HG03354 (cell line): ENCODE measurements at regions not wholly inside any gene's neighbourhood (a gene's known extent, or its start where the extent isn't known, plus 50 kb on each side); places are given as distances from the start of the nearest gene placed in this dataset.

Experiments used
- ATAC-seq: cut with Tn5 transposase; IDR thresholded peaks from one replicate; pipeline ENCODE4 v1.9.1; 2021; ENCODE audit warnings: mild to moderate bottlenecking; ENCODE audit not compliant: unreplicated experiment, poor library complexity, severe bottlenecking

DNA sequence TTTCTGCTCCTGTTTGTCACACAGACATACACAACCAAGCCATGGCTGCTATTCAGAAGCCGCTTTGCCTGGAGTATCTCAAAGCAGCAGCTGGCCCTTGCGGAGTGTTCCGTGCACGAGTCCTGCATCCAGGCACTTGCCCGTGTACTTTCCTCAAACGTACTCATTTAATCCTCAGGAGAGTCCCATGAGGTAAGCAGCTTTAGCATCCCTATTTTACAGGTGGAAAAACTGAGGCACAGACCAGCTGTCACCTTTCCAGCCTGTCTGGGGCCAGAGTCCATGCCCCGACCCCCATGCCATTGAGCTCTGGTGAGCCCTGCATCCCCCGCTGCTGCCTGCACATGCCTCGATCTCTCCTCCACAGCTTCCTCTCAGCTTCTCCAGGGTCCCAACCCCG lies 130.0 kb downstream of the ERMARD start:
- ATAC-seq: no peak

DNA sequence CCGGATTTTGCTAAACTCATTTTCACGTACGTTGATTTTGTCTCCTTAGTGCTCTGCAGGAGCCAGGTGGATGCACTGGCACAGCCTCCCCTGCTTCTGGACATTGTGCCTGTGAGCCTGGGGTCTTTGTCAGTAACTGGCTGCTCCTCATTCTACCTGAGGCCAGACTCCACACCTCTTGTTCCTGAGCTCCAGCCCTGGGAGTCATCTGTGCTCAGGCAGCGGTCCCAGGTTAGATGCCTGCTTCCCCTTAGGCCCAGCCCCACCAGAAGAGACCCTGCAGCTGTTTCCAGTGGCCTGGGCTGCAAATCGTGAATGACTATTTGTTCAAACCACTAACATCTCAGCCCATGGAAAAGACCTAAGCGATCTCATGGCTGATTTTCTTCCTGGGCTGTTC lies 129.1 kb downstream of the ERMARD start:
- ATAC-seq: no peak

DNA sequence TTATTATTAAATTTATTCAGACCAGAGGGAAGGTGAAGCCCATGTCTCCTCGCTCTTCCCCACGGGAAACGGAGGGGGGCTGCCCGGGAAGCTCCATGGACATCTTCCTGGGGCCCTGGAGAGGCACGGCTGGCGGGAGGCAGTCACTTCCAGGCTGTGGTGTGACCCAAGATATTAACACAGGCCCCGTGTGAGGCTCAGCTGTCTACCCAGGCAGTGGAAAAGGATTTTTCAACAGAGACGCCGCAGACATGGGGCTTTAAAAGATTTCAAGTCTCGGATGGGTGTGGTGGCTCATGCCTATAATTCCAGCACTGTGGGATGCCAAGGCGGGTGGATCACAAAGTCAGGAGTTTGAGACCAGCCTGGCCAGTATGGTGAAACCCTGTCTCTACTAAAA lies 117.9 kb downstream of the ERMARD start:
- ATAC-seq: no peak

DNA sequence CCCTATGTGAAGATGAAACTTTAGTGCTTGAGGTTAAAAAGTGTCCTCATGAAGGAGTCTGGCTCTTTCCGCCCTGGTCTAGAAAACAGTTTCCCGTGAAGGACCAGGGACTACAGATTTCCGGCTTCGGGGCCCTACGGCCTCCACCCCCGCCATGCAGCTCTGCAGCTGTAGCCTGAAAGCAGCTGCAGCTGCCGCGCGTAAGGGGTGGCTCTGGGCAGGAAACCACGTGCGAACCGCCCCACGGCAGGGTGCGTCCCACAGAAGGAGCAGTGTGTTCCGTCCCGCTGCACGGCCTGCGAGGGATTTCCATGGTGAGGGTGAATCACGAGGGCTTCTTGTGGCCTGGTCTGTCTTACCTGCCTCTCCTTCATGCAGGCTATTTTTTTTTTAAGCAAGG lies 117.0 kb downstream of the ERMARD start:
- ATAC-seq: peak; percentile 54

DNA sequence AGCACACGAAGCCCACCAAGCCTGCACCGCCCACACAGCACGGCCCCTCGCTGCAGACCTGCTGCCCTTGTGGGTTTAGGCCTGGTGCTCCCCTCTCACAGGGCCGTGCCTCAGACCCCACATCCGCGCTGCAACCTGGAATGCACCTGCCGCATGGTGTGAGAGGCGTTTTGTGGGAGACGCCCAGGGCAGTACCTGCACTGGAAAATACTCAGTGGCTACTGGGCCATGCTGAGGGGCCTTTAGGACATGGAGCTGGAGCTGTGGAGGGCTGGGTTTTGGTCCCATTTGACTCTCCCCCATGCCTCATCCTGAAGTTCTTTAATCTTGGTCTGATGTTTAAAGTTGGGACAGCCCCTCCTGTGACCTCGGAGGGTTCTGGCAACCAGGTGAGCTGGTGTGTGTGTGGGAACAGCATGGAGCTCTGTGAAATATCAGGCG lies 116.3 kb downstream of the ERMARD start:
- ATAC-seq: no peak

- ATAC-seq: no peak
Observed at GRCh38 chr6:169866668-169867521, 115.5 kb downstream of the ERMARD start.

GRCh38 chr6:169866140-169866534 lies 114.7 kb downstream of the ERMARD start:
- ATAC-seq: no peak

GRCh38 chr6:169865346-169866139 lies 114.1 kb downstream of the ERMARD start:
- ATAC-seq: no peak

GRCh38 chr6:169864148-169865020 lies 113.0 kb downstream of the ERMARD start:
- no peak for ATAC-seq

DNA sequence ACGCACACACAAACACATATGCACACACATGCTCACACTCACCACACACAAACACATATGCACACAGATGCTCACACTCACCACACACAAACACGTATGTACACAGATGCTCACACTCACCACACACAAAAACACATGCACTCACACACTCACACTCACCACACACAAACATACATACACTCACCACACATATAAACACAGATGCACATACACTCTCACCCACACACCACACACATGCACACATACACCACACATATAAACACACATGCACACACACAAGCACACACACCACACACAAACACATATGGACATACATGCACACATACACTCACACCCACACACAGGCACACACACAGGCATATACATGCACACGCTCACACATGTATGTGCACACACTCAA lies 112.3 kb downstream of the ERMARD start:
- ATAC-seq: no peak

- ATAC-seq: no peak
Observed at GRCh38 chr6:169862892-169863525, 111.6 kb downstream of the ERMARD start.

DNA sequence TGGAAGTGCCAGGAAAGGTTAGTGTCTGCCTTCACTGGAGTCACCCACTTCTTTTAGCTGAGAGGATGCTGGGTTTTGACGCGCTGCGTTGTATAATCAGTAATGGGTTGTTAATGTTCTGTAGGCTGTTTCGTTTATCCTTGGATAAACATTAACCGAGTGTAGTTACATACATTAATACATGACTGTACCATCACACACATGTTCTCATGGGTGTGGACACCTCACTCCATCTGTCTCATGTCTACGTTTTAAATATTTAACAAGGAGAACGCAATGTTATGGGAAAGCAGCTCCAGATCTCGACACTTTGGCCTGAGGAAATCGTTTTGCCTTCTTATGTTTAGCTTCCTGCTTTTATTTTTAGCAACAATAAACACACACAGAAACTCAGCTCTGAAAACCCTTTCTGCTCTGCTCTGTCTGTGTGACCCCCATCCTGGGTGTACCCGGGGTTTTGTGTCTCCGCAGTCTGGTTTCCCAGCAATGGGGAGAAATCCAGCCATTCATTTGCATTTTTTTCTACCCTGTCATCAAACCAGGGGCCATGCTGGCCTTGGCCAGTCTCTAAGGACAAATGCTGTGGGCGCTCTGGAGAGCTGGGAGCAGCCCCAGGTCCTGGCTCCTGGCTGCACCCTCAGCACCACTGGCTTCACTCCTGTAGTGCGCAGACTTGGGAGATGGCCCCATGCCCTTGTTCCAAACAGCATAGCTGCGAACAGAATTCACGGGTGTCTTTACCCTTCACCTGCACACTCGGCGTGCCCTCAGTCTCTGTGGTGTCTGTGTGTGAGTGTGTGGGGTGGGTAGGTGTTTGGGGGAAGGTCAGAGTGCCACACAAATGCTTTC lies 110.8 kb downstream of the ERMARD start:
- ATAC-seq: no peak

DNA sequence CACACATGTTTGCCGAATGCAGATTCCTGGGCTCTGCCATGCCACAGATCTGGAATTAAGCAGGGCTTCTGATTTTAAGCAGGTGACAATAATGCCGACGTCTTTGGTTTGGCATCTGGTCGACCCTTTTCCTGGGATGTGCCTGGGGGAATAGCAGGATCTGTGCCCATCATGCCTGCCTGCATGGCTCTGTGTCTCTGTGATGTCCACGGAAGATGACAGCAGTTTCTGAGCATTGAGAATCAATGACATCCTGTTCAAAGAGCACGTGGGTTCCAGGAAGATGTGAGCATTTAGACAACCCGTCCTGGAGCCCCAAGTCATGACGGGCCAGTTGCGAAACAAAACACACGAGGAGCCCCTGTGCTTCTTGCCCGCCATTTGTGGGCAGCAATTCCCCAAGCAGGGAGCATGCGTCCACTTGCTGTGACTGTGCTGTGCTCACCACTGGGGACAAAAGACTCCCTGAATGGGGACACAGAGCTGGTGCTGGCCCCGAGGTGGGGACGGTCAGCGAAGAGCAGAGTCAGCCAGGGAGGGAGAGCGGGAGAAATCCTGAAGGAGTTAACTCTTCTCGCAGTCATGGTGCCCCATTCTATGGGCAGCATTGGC lies 110.1 kb downstream of the ERMARD start:
- ATAC-seq: no peak

DNA sequence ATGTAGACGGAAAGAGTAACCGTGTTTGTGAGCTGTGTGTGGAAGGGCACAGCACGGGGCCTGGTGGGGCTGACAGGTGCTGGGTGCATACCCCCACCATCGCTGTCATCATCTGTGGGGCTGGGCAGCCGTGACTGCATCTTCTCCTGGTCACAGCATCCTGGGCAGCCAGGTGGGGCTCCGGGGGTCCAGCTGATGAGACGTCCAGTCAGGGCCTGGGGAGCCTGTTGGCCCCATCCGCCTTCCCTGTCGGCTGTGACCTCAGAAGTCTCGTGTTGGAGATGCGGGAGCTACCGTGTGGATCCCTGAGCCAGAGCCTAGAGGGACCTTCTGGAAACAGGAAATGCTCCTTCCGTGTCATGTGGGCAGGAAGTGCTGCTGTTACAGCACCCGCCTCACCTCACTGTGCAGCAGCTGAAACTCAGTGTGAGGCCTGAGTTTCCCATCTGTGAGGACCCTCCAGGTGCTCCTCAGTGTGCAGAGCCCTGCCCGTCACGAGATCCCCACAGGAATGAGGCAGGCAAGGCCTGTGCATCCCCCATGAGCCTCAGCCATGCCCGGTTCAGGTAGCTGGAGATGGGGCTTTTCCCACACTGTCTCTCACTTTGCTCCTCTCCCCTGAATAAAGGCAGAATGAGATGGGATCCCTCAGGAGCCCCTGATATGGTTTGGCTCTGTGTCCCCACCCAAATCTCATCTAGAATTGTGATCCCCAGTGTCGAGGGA lies 108.7 kb downstream of the ERMARD start:
- ATAC-seq: no peak

- ATAC-seq: no peak
Observed at GRCh38 chr6:169859401-169859977, 108.1 kb downstream of the ERMARD start.

GRCh38 chr6:169858935-169859351 lies 107.5 kb downstream of the ERMARD start:
- no peak for ATAC-seq

DNA sequence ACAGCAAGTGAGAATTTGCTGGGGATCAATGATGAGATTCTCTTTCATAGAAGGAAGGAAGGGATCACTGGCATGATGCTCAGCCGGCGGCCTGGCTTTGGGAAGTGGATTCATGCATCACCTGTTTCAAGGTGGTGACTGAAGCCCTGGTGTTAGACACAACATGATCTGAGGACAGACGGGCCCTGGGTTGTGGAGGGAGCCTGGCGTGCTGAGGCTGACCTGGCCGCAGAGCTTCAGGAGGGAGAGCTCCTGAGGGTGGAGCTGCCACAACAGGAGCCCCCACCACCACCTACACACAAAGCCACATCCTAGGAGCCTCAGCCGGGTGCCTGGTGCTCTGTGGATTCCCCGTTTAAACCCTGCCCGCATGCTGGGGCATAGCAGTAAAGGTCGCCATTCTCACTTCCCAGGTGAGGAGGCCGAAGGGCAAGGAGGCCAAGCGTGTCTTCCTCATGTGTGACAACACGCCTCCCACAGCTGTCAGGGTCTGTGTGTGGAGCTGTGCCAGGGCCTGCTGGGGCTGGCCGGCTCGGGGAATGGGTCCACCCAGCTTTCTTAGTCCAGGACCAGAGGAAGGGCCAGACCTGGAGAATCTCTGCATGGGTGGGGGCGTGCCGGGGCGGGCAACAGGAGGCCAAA lies 107.0 kb downstream of the ERMARD start:
- no peak for ATAC-seq
